ENCODE measurements at regions not wholly inside any gene's neighbourhood (a gene's known extent, or its start where the extent isn't known, plus 50 kb on each side); places are given as distances from the start of the nearest gene placed in this dataset.

DNA sequence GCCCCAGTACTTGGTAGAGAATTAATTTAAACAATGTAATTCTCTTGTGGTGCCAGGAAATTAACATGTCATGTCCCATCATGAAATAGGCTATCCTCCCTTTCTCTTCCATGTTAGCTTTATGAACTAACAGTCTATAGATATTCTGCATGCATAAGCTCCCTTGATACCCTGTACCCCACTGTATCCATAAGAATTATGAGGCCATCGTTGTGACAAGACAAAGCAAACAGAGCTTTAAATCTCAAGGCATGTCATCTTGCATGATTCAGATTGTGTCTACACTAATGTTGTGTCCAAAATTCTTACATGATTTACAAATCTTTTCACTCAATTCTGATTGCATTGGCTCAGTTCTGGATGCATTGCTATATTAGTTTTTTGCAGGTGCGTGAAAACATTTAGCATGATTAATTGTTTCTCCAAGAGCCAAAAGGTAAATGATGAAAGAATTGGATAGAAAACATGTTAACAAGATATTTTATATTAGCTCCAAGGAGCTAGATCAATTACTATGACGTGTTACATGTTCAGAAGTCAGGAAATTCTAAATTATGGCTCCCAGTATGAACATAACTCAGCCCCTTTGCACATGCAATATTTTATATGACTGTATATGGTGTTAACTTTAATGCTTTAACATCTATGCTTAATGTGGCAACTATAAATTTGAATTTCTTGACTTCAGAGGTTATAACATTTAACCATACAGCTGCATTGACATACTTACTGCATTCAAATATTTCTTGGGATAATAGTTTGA is 620.3 kb downstream of the SLC4A3 start:
- TF ChIP-seq, protein P1, sequence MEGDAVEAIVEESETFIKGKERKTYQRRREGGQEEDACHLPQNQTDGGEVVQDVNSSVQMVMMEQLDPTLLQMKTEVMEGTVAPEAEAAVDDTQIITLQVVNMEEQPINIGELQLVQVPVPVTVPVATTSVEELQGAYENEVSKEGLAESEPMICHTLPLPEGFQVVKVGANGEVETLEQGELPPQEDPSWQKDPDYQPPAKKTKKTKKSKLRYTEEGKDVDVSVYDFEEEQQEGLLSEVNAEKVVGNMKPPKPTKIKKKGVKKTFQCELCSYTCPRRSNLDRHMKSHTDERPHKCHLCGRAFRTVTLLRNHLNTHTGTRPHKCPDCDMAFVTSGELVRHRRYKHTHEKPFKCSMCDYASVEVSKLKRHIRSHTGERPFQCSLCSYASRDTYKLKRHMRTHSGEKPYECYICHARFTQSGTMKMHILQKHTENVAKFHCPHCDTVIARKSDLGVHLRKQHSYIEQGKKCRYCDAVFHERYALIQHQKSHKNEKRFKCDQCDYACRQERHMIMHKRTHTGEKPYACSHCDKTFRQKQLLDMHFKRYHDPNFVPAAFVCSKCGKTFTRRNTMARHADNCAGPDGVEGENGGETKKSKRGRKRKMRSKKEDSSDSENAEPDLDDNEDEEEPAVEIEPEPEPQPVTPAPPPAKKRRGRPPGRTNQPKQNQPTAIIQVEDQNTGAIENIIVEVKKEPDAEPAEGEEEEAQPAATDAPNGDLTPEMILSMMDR (IDR thresholded peaks at IDR 0.05), result no peak

DNA sequence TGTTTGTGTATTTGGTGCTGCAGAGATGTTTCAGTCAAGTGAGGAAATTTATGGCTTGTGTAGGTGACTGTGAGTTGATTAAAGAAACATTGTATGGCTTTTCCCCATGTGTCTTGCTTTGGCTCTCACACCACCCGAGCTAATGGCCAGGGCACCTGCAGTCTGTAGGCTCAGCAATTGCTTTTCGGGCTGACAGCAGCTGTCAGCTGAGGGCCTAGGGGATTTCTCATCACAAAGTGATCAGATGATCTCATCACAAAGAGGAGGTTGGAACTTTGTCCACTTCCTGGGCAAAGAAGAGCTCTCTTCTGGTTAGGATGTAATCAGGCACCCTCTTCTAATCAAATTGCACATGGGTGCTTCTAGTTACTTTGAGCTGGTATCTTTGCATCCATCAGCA is 632.2 kb downstream of the SLC4A3 start:
- TF ChIP-seq, protein P1 (IDR thresholded peaks at IDR 0.05), result no peak

DNA sequence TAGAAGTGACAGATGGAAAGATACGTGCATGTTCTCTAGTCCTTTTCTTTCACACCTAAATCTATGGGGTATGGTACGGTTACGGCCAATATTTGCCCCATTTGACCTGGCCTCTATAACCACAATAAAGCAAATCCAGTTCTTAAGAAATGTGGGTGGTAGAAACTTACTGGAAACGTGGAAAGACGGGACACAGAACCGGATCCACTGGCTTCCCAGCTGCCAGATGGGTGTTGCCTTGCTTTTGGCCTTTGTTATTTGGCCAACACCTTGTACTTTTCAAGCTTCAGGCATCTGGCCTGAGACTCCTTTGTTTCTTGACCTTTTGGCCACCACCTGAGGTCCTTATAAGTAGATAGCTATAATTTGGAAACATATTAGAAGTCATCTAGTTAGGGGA is 635.9 kb downstream of the SLC4A3 start:
- TF ChIP-seq, protein P1 (IDR thresholded peaks at IDR 0.05), result no peak

DNA sequence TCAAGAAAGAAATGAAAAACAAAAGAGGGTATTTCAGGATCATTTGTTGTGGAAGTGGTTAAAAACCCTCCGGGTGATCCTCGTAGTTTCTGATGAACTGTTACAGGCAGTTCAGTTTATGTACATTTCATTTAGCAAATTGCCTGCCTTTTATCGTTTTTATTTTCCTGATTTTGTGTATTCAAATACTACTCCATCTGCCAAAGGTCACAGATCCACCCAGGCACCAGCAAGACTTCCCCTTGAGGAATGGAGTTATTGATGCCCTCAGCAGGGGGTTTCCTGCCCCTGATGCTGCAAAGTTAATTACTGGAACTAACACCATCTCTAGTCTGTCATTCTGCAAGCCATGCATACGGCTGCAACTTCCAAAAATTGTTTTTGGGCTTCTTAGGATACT is 641.9 kb downstream of the SLC4A3 start:
- TF ChIP-seq, protein P1 (IDR thresholded peaks at IDR 0.05), result no peak

DNA sequence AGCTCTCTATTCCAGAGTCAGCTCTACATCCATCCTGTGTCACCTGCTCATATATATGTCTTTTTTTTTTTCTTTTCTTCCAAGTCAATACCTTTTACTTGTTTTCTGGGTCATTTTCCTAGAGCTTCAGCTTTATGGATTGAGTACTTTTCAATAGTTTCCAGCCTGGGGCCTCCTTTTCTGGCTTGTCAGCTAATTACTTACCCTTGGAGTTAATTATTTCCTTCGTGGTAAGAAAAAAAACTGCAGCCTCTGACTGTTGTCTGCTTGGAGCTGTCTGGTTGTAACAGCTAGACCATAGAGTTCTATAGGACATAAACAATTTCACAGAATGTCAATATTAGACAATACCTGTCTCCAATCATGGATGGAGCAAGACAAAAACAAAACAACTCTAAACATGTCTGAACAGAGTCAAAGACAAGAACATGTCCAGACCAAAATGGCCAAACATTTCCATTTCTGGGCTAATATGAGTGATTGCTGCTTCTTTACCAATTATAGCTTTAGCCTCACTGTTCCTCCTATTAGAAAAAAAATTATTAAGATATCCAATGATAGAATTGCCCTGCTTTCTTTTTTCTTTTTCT is 643.1 kb downstream of the SLC4A3 start:
- TF ChIP-seq, protein P1 (IDR thresholded peaks at IDR 0.05), result no peak

DNA sequence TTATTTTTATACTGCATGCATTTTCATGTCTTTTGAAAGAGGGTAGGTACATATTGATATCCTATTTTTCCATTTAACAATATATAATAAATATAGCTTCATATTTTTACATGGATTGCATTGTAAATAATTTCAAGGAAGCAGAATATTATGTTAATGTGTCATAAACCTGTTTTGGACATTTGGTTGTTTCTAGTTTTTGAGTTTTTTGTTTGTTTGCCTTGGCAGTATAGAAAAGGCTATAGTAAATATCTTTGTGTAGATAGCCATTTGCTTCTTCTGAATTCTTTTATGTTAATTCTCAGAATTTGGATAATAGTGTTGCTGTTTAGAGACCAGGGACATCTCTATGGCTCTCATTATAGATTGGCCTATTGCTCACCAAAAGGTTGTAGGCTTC is 645.2 kb downstream of the SLC4A3 start:
- TF ChIP-seq, protein P1 (IDR thresholded peaks at IDR 0.05), result no peak

DNA sequence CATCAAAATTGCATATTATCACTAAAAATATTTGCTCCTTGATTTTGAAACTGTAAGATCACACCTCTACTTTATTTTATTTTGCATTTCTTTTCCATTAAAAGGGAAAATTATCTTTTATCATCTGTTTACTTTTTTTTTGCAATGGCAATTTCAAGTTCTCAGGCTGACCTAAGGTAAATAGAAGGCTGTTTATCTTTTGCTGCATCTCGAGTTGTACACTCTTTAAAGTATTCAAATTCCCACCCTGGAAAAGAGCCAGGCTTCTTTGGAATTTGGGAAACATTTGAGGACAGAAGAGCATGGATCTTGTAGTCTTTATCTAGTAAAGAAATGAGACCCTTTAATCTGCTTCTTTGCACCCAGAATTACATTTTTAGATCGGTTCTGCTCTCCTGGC is 645.7 kb downstream of the SLC4A3 start:
- TF ChIP-seq, protein P1 (IDR thresholded peaks at IDR 0.05), result no peak

Data from LNCAP (cell line).